ENCODE measurements at regions not wholly inside any gene's neighbourhood (a gene's known extent, or its start where the extent isn't known, plus 50 kb on each side); places are given as distances from the start of the nearest gene placed in this dataset.

DNA sequence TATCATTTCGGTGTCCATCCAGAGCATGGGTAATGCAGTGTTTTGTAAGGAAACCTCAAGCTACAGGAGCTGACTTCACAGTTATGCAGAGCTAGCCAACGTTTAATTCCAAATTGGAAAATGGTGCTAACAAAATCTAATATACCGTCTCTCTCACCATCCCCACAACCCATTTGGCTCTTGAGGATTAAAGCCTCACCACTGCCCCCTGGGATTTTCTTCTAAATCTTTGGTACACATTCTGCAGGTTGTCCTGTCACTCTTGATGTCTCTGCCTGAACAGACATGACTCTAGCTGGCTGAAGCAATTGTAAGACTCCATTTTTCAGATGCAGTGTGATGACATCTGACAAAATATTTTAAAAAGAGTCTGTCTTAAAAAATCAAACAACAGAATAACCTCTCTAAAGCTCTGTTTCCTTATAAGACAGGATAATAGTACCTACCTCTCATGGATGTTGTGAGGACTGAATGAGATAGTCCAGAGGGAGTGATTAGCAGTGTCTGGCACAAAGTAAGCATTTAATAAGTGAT, 451.8 kb downstream of the SUCLA2 start:
- H3K4me3 Mint-ChIP-seq = no peak overlapping the region
- Histone ChIP-seq H3K4me3 (ENCODE audit: low read length in 2 of 2) (no peak overlapping the region), H3K27me3 (ENCODE audit: insufficient read depth, low read length) (no peaks in the 10 kb centered on the region), H3K36me3 (ENCODE audit: insufficient read depth, low read length) (no peaks in the 10 kb centered on the region), H3K27ac (ENCODE audit: low read depth, low read length) (no peak overlapping the region), H3K9me3 (ENCODE audit: control insufficient read depth in 1 of 2, low read length in 2 of 2) (no peaks in the 10 kb centered on the region), H3K4me1 (ENCODE audit: insufficient read depth, low read length) (no peaks in the 10 kb centered on the region)
- H3K4me1 Mint-ChIP-seq = no peaks in the 10 kb centered on the region
- ChIA-PET CTCF (ENCODE audit: partially characterized antibody) (no interaction called here), POLR2A (ENCODE audit: partially characterized antibody) (no interaction called here)
- peaks cover 0 to 5% (median 0%) of the 10 kb centered on the region in 8 donors for H3K9me3 Mint-ChIP-seq
- intact Hi-C loops (cut with micrococcal nuclease) = no loop called here
- no peak for DNase-seq
- no peak overlapping the region for H3K27ac Mint-ChIP-seq
- peaks cover 0 to 6% of the 10 kb centered on the region in 2 donors for H3K27me3 Mint-ChIP-seq
- H3K36me3 Mint-ChIP-seq = no peaks in the 10 kb centered on the region

DNA sequence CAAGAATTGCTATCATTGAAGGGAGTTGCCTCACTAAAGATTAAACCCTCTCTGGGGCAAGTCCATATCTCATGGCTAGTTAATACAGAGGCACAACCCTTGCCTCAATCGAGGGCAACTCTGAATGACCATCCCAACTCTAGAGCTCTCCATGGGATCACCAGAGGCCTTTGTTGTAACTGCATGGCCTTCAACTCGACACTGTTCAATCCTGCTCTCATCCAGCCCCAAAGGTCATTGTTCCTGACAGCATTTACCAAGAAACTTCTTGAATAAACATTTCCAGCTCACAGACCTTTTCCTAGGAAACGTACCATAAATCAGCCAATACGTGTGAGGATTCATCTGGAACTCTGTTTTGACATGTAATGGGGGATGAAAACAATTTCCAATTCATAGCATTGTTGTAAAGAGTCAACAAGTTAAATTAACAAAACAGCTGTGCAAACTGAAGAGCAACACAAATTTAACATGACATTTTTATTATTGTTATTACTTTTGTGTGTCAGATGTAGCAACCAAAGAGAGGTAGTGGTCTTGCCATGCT, 452.7 kb downstream of the SUCLA2 start:
- H3K27ac ChIP-seq (ENCODE audit: low read depth, low read length) = no peak overlapping the region
- H3K9me3 Mint-ChIP-seq = peaks cover 0 to 5% (median 0%) of the 10 kb centered on the region in 8 donors
- H3K9me3 ChIP-seq (ENCODE audit: control insufficient read depth in 1 of 2, low read length in 2 of 2) = no peaks in the 10 kb centered on the region
- no peaks in the 10 kb centered on the region for H3K36me3 Mint-ChIP-seq
- ChIA-PET CTCF (ENCODE audit: partially characterized antibody) (interaction anchor here (1.1 kb wide), 1 partner anchor 8 kb away, joined by 4 read pairs; no protein-coding TSS in a partner anchor), POLR2A (ENCODE audit: partially characterized antibody) (no interaction called here)
- peaks cover 0 to 6% of the 10 kb centered on the region in 2 donors for H3K27me3 Mint-ChIP-seq
- intact Hi-C loops (cut with micrococcal nuclease) = no loop called here
- DNase-seq = no peak
- H3K36me3 ChIP-seq (ENCODE audit: insufficient read depth, low read length) = no peaks in the 10 kb centered on the region
- H3K4me3 ChIP-seq (ENCODE audit: low read length in 2 of 2) = no peak overlapping the region
- H3K4me1 ChIP-seq (ENCODE audit: insufficient read depth, low read length) = no peaks in the 10 kb centered on the region
- H3K4me3 Mint-ChIP-seq = no peak overlapping the region
- no peaks in the 10 kb centered on the region for H3K4me1 Mint-ChIP-seq
- H3K27ac Mint-ChIP-seq = no peak overlapping the region
- no peaks in the 10 kb centered on the region for H3K27me3 ChIP-seq (ENCODE audit: insufficient read depth, low read length)

- H3K4me1 Mint-ChIP-seq = no peaks in the 10 kb centered on the region
- intact Hi-C loops (cut with micrococcal nuclease) = no loop called here
- H3K27me3 Mint-ChIP-seq = peaks cover 0 to 3% of the 10 kb centered on the region in 2 donors
- H3K27ac Mint-ChIP-seq = no peak overlapping the region
- peaks cover 0 to 5% (median 0%) of the 10 kb centered on the region in 8 donors for H3K9me3 Mint-ChIP-seq
- H3K9me3 ChIP-seq (ENCODE audit: control insufficient read depth in 1 of 2, low read length in 2 of 2) = no peaks in the 10 kb centered on the region
- no peak for DNase-seq
- no peaks in the 10 kb centered on the region for H3K36me3 Mint-ChIP-seq
- no peak overlapping the region for H3K4me3 Mint-ChIP-seq
- POLR2A ChIA-PET (ENCODE audit: partially characterized antibody) = no interaction called here
- CTCF ChIA-PET (ENCODE audit: partially characterized antibody) = interaction anchor here (1.2 kb wide), 1 partner anchor 11 kb away, joined by 3 read pairs; no protein-coding TSS in a partner anchor
- no peak overlapping the region for H3K27ac ChIP-seq (ENCODE audit: low read depth, low read length)
- no peaks in the 10 kb centered on the region for H3K36me3 ChIP-seq (ENCODE audit: insufficient read depth, low read length)
- H3K27me3 ChIP-seq (ENCODE audit: insufficient read depth, low read length) = no peaks in the 10 kb centered on the region
- H3K4me1 ChIP-seq (ENCODE audit: insufficient read depth, low read length) = no peaks in the 10 kb centered on the region
- no peak overlapping the region for H3K4me3 ChIP-seq (ENCODE audit: low read length in 2 of 2)
Observed at GRCh38 chr13:47546391-47547225, 454.5 kb downstream of the SUCLA2 start.

DNA sequence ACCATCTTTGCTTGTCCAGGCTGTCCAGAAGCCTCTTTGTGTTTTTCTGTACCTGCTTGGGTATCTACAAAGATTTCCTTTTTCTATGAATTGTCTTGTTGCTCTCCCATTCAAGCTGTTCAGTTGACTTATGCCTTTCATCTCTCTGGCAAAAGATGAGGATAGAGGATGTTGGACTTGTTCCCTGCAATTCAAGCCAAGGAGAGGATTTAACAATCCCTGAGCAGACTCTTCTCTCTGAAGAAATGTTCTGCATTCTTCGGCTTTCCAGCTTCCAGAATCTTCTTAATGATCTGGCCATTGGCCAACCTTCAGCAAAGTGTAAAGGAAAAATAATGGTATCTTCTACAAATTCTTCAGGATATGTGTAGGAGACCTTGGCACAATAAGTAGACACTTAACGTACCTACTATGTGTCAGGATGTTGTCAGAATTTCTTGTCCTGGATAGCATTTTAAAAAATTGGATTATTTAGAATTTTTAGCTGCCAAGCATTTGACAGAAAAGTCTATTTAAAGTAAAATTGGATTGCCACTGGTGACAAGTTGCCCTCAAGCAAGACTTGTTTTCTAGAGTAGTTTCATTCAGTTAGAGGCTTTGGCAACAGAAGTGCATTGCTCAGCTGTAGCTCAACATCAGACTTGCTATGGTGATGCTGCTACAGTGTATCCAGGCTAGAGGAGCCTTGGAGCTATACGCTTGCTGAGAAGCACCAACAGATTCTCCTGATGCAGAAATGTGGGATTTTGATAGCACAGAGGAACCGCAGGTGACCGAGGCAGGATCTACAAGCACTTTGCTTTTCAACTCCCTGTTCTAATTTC, 455.7 kb downstream of the SUCLA2 start:
- Histone ChIP-seq H3K27ac (ENCODE audit: low read depth, low read length) (no peak overlapping the region), H3K4me3 (ENCODE audit: low read length in 2 of 2) (no peak overlapping the region), H3K9me3 (ENCODE audit: control insufficient read depth in 1 of 2, low read length in 2 of 2) (no peaks in the 10 kb centered on the region), H3K27me3 (ENCODE audit: insufficient read depth, low read length) (no peaks in the 10 kb centered on the region), H3K36me3 (ENCODE audit: insufficient read depth, low read length) (no peaks in the 10 kb centered on the region), H3K4me1 (ENCODE audit: insufficient read depth, low read length) (no peaks in the 10 kb centered on the region)
- no peaks in the 10 kb centered on the region for H3K4me1 Mint-ChIP-seq
- peak overlapping the region in 1 of 7 donors; percentile 32 for H3K27ac Mint-ChIP-seq
- intact Hi-C loops (cut with micrococcal nuclease) = no loop called here
- H3K4me3 Mint-ChIP-seq = no peak overlapping the region
- peaks cover 0 to 5% (median 0%) of the 10 kb centered on the region in 8 donors for H3K9me3 Mint-ChIP-seq
- POLR2A ChIA-PET (ENCODE audit: partially characterized antibody) = no interaction called here
- H3K27me3 Mint-ChIP-seq = no peaks in the 10 kb centered on the region
- H3K36me3 Mint-ChIP-seq = no peaks in the 10 kb centered on the region
- DNase-seq = no peak
- CTCF ChIA-PET (ENCODE audit: partially characterized antibody) = interaction anchor here (1.2 kb wide), 1 partner anchor 10 kb away, joined by 3 read pairs; no protein-coding TSS in a partner anchor

DNA sequence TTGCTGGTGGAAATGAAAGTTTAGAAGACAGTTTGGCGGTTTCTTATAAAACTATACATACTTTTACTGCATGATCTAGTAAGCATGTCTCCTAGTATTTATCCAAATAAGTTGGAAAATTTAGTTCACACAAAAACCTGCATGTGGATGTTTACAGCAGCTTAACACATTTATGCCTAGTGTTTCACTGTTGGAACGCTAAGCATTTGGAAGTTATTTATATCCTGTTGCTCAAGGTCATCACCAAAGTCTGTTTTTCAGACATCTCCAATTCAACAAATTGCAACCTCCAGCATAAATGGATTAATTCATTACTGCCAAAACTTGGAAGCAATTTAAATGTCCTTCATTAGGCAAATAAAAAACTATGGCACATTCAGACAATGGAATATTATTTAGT, 461.8 kb downstream of the SUCLA2 start:
- H3K9me3 ChIP-seq (ENCODE audit: control insufficient read depth in 1 of 2, low read length in 2 of 2) = no peaks in the 10 kb centered on the region
- H3K9me3 Mint-ChIP-seq = peaks cover 0 to 21% (median 13%) of the 10 kb centered on the region in 8 donors
- H3K36me3 Mint-ChIP-seq = peaks cover 0 to 2% of the 10 kb centered on the region in 2 donors
- DNase-seq = no peak
- ChIA-PET POLR2A (ENCODE audit: partially characterized antibody) (no interaction called here), CTCF (ENCODE audit: partially characterized antibody) (no interaction called here)
- no peaks in the 10 kb centered on the region for H3K27me3 Mint-ChIP-seq
- no peak overlapping the region for H3K4me3 ChIP-seq (ENCODE audit: low read length in 2 of 2)
- intact Hi-C loops (cut with micrococcal nuclease) = no loop called here
- H3K27ac ChIP-seq (ENCODE audit: low read depth, low read length) = no peak overlapping the region
- H3K27ac Mint-ChIP-seq = no peak overlapping the region
- no peaks in the 10 kb centered on the region for H3K4me1 Mint-ChIP-seq
- H3K4me1 ChIP-seq (ENCODE audit: insufficient read depth, low read length) = no peaks in the 10 kb centered on the region
- H3K36me3 ChIP-seq (ENCODE audit: insufficient read depth, low read length) = no peaks in the 10 kb centered on the region
- no peaks in the 10 kb centered on the region for H3K27me3 ChIP-seq (ENCODE audit: insufficient read depth, low read length)
- no peak overlapping the region for H3K4me3 Mint-ChIP-seq

DNA sequence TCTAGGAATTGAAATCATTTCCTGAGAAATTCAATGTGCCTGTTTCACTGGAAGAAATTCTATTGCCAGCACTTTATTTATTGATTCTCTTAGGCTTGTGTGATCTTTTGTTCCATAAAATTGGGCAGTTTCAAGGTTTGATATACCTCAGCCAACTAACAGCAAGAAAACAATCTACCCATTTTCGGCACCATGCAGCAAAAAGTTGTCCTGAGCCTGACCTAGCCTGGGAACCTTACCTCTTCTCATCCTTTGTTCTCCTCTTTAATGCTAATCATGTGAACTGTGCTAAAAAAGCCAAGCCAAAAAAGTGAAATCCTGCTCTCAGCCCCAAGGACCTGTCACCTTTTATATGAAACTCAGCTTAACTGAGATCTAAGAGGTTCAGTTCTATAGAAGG, 477.3 kb downstream of the SUCLA2 start:
- intact Hi-C loops (cut with micrococcal nuclease) = no loop called here
- Histone ChIP-seq H3K27ac (ENCODE audit: low read depth, low read length) (no peak overlapping the region), H3K27me3 (ENCODE audit: insufficient read depth, low read length) (no peaks in the 10 kb centered on the region), H3K36me3 (ENCODE audit: insufficient read depth, low read length) (no peaks in the 10 kb centered on the region), H3K4me3 (ENCODE audit: low read length in 2 of 2) (no peak overlapping the region), H3K9me3 (ENCODE audit: control insufficient read depth in 1 of 2, low read length in 2 of 2) (no peaks in the 10 kb centered on the region), H3K4me1 (ENCODE audit: insufficient read depth, low read length) (no peaks in the 10 kb centered on the region)
- DNase-seq = no peak
- Mint-ChIP-seq H3K4me1 (no peaks in the 10 kb centered on the region), H3K27me3 (no peaks in the 10 kb centered on the region), H3K9me3 (peaks cover 0 to 16% (median 5%) of the 10 kb centered on the region in 8 donors), H3K36me3 (no peaks in the 10 kb centered on the region), H3K27ac (no peak overlapping the region), H3K4me3 (no peak overlapping the region)
- ChIA-PET POLR2A (ENCODE audit: partially characterized antibody) (no interaction called here), CTCF (ENCODE audit: partially characterized antibody) (no interaction called here)

- no peak for DNase-seq
- Histone ChIP-seq H3K4me1 (ENCODE audit: insufficient read depth, low read length) (no peaks in the 10 kb centered on the region), H3K4me3 (ENCODE audit: low read length in 2 of 2) (no peak overlapping the region), H3K27me3 (ENCODE audit: insufficient read depth, low read length) (no peaks in the 10 kb centered on the region), H3K27ac (ENCODE audit: low read depth, low read length) (no peak overlapping the region), H3K9me3 (ENCODE audit: control insufficient read depth in 1 of 2, low read length in 2 of 2) (no peaks in the 10 kb centered on the region), H3K36me3 (ENCODE audit: insufficient read depth, low read length) (no peaks in the 10 kb centered on the region)
- H3K4me1 Mint-ChIP-seq = no peaks in the 10 kb centered on the region
- CTCF ChIA-PET (ENCODE audit: partially characterized antibody) = no interaction called here
- H3K27me3 Mint-ChIP-seq = no peaks in the 10 kb centered on the region
- H3K9me3 Mint-ChIP-seq = peaks cover 0 to 6% (median 2%) of the 10 kb centered on the region in 8 donors
- intact Hi-C loops (cut with micrococcal nuclease) = no loop called here
- POLR2A ChIA-PET (ENCODE audit: partially characterized antibody) = no interaction called here
- H3K4me3 Mint-ChIP-seq = no peak overlapping the region
- H3K27ac Mint-ChIP-seq = no peak overlapping the region
- H3K36me3 Mint-ChIP-seq = no peaks in the 10 kb centered on the region
Observed at GRCh38 chr13:47521890-47522487, 479.1 kb downstream of the SUCLA2 start.

Measured in CD4-positive, alpha-beta memory T cell (primary cell).